ENCODE measurements at regions not wholly inside any gene's neighbourhood (a gene's known extent, or its start where the extent isn't known, plus 50 kb on each side); places are given as distances from the start of the nearest gene placed in this dataset.
"Not testable (repeated sequence)": the region's sequence is repeated elsewhere in the genome, so short reads cannot be mapped to it uniquely, and the experiment has no call there.

- H3K4me3 ChIP-seq (replicated peaks; ENCODE audit: low read depth, low read length): no peak overlapping the region
- no peak for DNase-seq (ENCODE audit: extremely low read depth, low read depth)
- no peak for TF ChIP-seq CTCF (IDR thresholded peaks at IDR 0.05; ENCODE audit: low read depth, low read length, missing control alignments)
These were observed 179.1 kb upstream of the MEIS1 start for GRCh38 chr2:66255867-66256266.

- no peak overlapping the region for H3K4me3 ChIP-seq (replicated peaks; ENCODE audit: low read depth, low read length)
- TF ChIP-seq CTCF (IDR thresholded peaks at IDR 0.05; ENCODE audit: low read depth, low read length, missing control alignments): no peak
- DNase-seq (ENCODE audit: extremely low read depth, low read depth): no peak
These were observed 179.8 kb upstream of the MEIS1 start for GRCh38 chr2:66255136-66255535.

GRCh38 chr2:66253066-66253465, 181.9 kb upstream of the MEIS1 start:
- no peak overlapping the region for H3K4me3 ChIP-seq (replicated peaks; ENCODE audit: low read depth, low read length)
- DNase-seq (ENCODE audit: extremely low read depth, low read depth): no peak
- no peak for TF ChIP-seq CTCF (IDR thresholded peaks at IDR 0.05; ENCODE audit: low read depth, low read length, missing control alignments)

- no peak for TF ChIP-seq CTCF (IDR thresholded peaks at IDR 0.05; ENCODE audit: low read depth, low read length, missing control alignments)
- DNase-seq (ENCODE audit: extremely low read depth, low read depth): no peak
- H3K4me3 ChIP-seq (replicated peaks; ENCODE audit: low read depth, low read length): no peak overlapping the region
These were observed 182.8 kb upstream of the MEIS1 start for GRCh38 chr2:66252109-66252508.

- no peak for DNase-seq (ENCODE audit: extremely low read depth, low read depth)
- H3K4me3 ChIP-seq (replicated peaks; ENCODE audit: low read depth, low read length): no peak overlapping the region
- TF ChIP-seq CTCF (IDR thresholded peaks at IDR 0.05; ENCODE audit: low read depth, low read length, missing control alignments): no peak
These were observed 183.4 kb upstream of the MEIS1 start for GRCh38 chr2:66251573-66251972.

GRCh38 chr2:66249089-66249488, 185.8 kb upstream of the MEIS1 start:
- not testable (repeated sequence) for DNase-seq (ENCODE audit: extremely low read depth, low read depth); H3K4me3 ChIP-seq (replicated peaks; ENCODE audit: low read depth, low read length)

- not testable (repeated sequence) for DNase-seq (ENCODE audit: extremely low read depth, low read depth); H3K4me3 ChIP-seq (replicated peaks; ENCODE audit: low read depth, low read length)
These were observed 191.1 kb upstream of the MEIS1 start for GRCh38 chr2:66243809-66244208.

- not testable (repeated sequence) for H3K4me3 ChIP-seq (replicated peaks; ENCODE audit: low read depth, low read length); DNase-seq (ENCODE audit: extremely low read depth, low read depth)
These were observed 192.0 kb upstream of the MEIS1 start for GRCh38 chr2:66242888-66243287.

All from HFF-Myc (cell line).